Effector memory CD4-positive, alpha-beta T cell (primary cell): ENCODE measurements at regions not wholly inside any gene's neighbourhood (a gene's known extent, or its start where the extent isn't known, plus 50 kb on each side); places are given as distances from the start of the nearest gene placed in this dataset.

Experiments
- DNase-seq, 3 donors: peaks; one replicate each; pipeline ENCODE4 v3.0.0-alpha.2; 2020
- H3K27ac ChIP-seq: 2 replicates; pipeline ENCODE4 v1.7.0; 2013; ENCODE audit warnings: mild to moderate bottlenecking, low read length, moderate library complexity; ENCODE audit not compliant: insufficient read depth, poor library complexity, severe bottlenecking
- H3K27me3 ChIP-seq: replicated peaks from 2 replicates; pipeline ENCODE4 v1.7.0; 2013; ENCODE audit warnings: mild to moderate bottlenecking, low read length; ENCODE audit not compliant: insufficient read depth, control insufficient read depth, poor library complexity, severe bottlenecking
- H3K36me3 ChIP-seq: 2 replicates; pipeline ENCODE4 v1.7.0; 2013; ENCODE audit warnings: mild to moderate bottlenecking, low read length, moderate library complexity; ENCODE audit not compliant: control insufficient read depth, insufficient read depth
- H3K4me1 ChIP-seq: 2 replicates; pipeline ENCODE4 v1.7.0; 2013; ENCODE audit warnings: low read length, mild to moderate bottlenecking; ENCODE audit not compliant: control insufficient read depth, insufficient read depth, poor library complexity, severe bottlenecking
- H3K4me3 ChIP-seq: 2 replicates; pipeline ENCODE4 v1.7.0; 2013; ENCODE audit warnings: low read length, low read depth, mild to moderate bottlenecking; ENCODE audit not compliant: insufficient read depth, poor library complexity, severe bottlenecking
- H3K9me3 ChIP-seq: 2 replicates; pipeline ENCODE4 v1.7.0; 2013; ENCODE audit warnings: mild to moderate bottlenecking, low read length, moderate library complexity; ENCODE audit not compliant: control insufficient read depth

GRCh38 chr1:188240772-188241406, 1412.1 kb downstream of the PLA2G4A start:
- H3K36me3 ChIP-seq, result no peaks in the 10 kb centered on the region
- H3K27ac ChIP-seq, result no peak overlapping the region
- no peak for DNase-seq

GRCh38 chr1:188241629-188242028, 1412.9 kb downstream of the PLA2G4A start:
- Histone ChIP-seq H3K4me3 (no peak overlapping the region), H3K36me3 (no peaks in the 10 kb centered on the region), H3K9me3 (no peaks in the 10 kb centered on the region), H3K27ac (no peak overlapping the region), H3K4me1 (no peaks in the 10 kb centered on the region), H3K27me3 (no peaks in the 10 kb centered on the region)
- no peak for DNase-seq

More at GRCh38 chr1:188240772-188241406, 1412.1 kb downstream of the PLA2G4A start:
- Histone ChIP-seq H3K27me3 (no peaks in the 10 kb centered on the region), H3K4me1 (no peaks in the 10 kb centered on the region), H3K9me3 (no peaks in the 10 kb centered on the region), H3K4me3 (no peak overlapping the region)

- Histone ChIP-seq H3K4me3 (no peak overlapping the region), H3K4me1 (no peaks in the 10 kb centered on the region), H3K9me3 (no peaks in the 10 kb centered on the region), H3K27ac (no peak overlapping the region), H3K27me3 (no peaks in the 10 kb centered on the region), H3K36me3 (no peaks in the 10 kb centered on the region)
- DNase-seq, result no peak
Measured at GRCh38 chr1:188243456-188243855, 1414.7 kb downstream of the PLA2G4A start.

GRCh38 chr1:188244681-188245080, 1415.9 kb downstream of the PLA2G4A start:
- Histone ChIP-seq H3K27me3 (no peaks in the 10 kb centered on the region), H3K9me3 (no peaks in the 10 kb centered on the region), H3K27ac (no peak overlapping the region), H3K4me3 (no peak overlapping the region), H3K4me1 (no peaks in the 10 kb centered on the region), H3K36me3 (no peaks in the 10 kb centered on the region)
- DNase-seq, result no peak

GRCh38 chr1:188247255-188247654, 1418.5 kb downstream of the PLA2G4A start:
- H3K36me3 ChIP-seq, result no peaks in the 10 kb centered on the region
- H3K27me3 ChIP-seq, result no peaks in the 10 kb centered on the region
- no peaks in the 10 kb centered on the region for H3K9me3 ChIP-seq
- H3K4me1 ChIP-seq, result no peaks in the 10 kb centered on the region
- no peak overlapping the region for H3K4me3 ChIP-seq
- H3K27ac ChIP-seq, result no peak overlapping the region
- DNase-seq, result no peak

- H3K9me3 ChIP-seq, result no peaks in the 10 kb centered on the region
- H3K36me3 ChIP-seq, result no peaks in the 10 kb centered on the region
- H3K27ac ChIP-seq, result no peak overlapping the region
- H3K4me1 ChIP-seq, result no peaks in the 10 kb centered on the region
- no peaks in the 10 kb centered on the region for H3K27me3 ChIP-seq
- H3K4me3 ChIP-seq, result no peak overlapping the region
- DNase-seq, result no peak
Measured at GRCh38 chr1:188249811-188250210, 1421.1 kb downstream of the PLA2G4A start.

- Histone ChIP-seq H3K27ac (no peak overlapping the region), H3K27me3 (no peaks in the 10 kb centered on the region), H3K4me1 (no peaks in the 10 kb centered on the region), H3K9me3 (no peaks in the 10 kb centered on the region), H3K4me3 (no peak overlapping the region), H3K36me3 (no peaks in the 10 kb centered on the region)
- no peak for DNase-seq
Measured at GRCh38 chr1:188251036-188251435, 1422.3 kb downstream of the PLA2G4A start.

- no peak overlapping the region for H3K27ac ChIP-seq
Measured at GRCh38 chr1:188261849-188262248, 1433.1 kb downstream of the PLA2G4A start.

GRCh38 chr1:188269956-188270355, 1441.2 kb downstream of the PLA2G4A start:
- Histone ChIP-seq H3K27ac (no peak overlapping the region), H3K9me3 (no peaks in the 10 kb centered on the region), H3K4me1 (no peaks in the 10 kb centered on the region), H3K36me3 (no peaks in the 10 kb centered on the region), H3K27me3 (no peaks in the 10 kb centered on the region), H3K4me3 (no peak overlapping the region)
- DNase-seq, result no peak

More at GRCh38 chr1:188261849-188262248, 1433.1 kb downstream of the PLA2G4A start:
- no peaks in the 10 kb centered on the region for H3K27me3 ChIP-seq
- no peaks in the 10 kb centered on the region for H3K36me3 ChIP-seq
- no peak overlapping the region for H3K4me3 ChIP-seq
- H3K4me1 ChIP-seq, result no peaks in the 10 kb centered on the region
- no peaks in the 10 kb centered on the region for H3K9me3 ChIP-seq
- no peak for DNase-seq

- no peak for DNase-seq
- Histone ChIP-seq H3K4me1 (no peaks in the 10 kb centered on the region), H3K27ac (no peak overlapping the region), H3K9me3 (no peaks in the 10 kb centered on the region), H3K27me3 (no peaks in the 10 kb centered on the region), H3K36me3 (no peaks in the 10 kb centered on the region), H3K4me3 (no peak overlapping the region)
Measured at GRCh38 chr1:188270497-188270896, 1441.7 kb downstream of the PLA2G4A start.
